Loucy (cell line): ENCODE measurements at regions not wholly inside any gene's neighbourhood (a gene's known extent, or its start where the extent isn't known, plus 50 kb on each side); places are given as distances from the start of the nearest gene placed in this dataset.

ENCODE experiments used
- H2AFZ ChIP-seq: fragments of 200-600 bp; sonication (generic); 2 replicates; pipeline ENCODE4 v1.6.0; 2016; ENCODE audit warnings: antibody characterized with exemption, mild to moderate bottlenecking, low read length, moderate library complexity
- H3F3A ChIP-seq: fragments of 200-600 bp; 2 replicates; pipeline ENCODE4 v1.6.0; 2016; ENCODE audit warnings: antibody characterized with exemption, low read depth, mild to moderate bottlenecking
- H3K27me3 ChIP-seq: fragments of 200-600 bp; sonication (generic); 2 replicates; pipeline ENCODE4 v1.6.1; 2014; ENCODE audit warnings: low read length, mild to moderate bottlenecking; ENCODE audit not compliant: insufficient read depth, poor library complexity, severe bottlenecking
- H3K36me3 ChIP-seq: fragments of 200-600 bp; sonication (generic); 2 replicates; pipeline ENCODE4 v1.6.1; 2016; ENCODE audit warnings: low read length; ENCODE audit not compliant: insufficient read depth
- H3K4me1 ChIP-seq: fragments of 200-600 bp; sonication (generic); 2 replicates; pipeline ENCODE4 v1.5.1; 2014; ENCODE audit warnings: low read length, mild to moderate bottlenecking; ENCODE audit not compliant: insufficient read depth, poor library complexity, severe bottlenecking
- H3K4me2 ChIP-seq: fragments of 200-600 bp; sonication (generic); 2 replicates; pipeline ENCODE4 v1.6.0; 2014; ENCODE audit warnings: antibody characterized with exemption, low read length, low read depth, mild to moderate bottlenecking; ENCODE audit not compliant: poor library complexity, severe bottlenecking
- H3K4me3 ChIP-seq: fragments of 200-600 bp; sonication (generic); 2 replicates; pipeline ENCODE4 v1.5.1; 2014; ENCODE audit warnings: low read length, mild to moderate bottlenecking, mixed read lengths; ENCODE audit not compliant: poor library complexity, severe bottlenecking
- H3K79me2 ChIP-seq: fragments of 200-600 bp; sonication (generic); 2 replicates; pipeline ENCODE4 v1.6.1; 2014; ENCODE audit warnings: low read length; ENCODE audit not compliant: insufficient read depth
- H3K9ac ChIP-seq: fragments of 200-600 bp; sonication (generic); 2 replicates; pipeline ENCODE4 v1.6.0; 2014; ENCODE audit warnings: mild to moderate bottlenecking, low read depth, low read length, moderate library complexity; ENCODE audit not compliant: poor library complexity, severe bottlenecking
- H3K9me2 ChIP-seq: fragments of 200-600 bp; sonication (generic); replicated peaks from 2 replicates; pipeline ENCODE4 v1.6.1; 2016; ENCODE audit warnings: low read depth, low read length, mixed read lengths
- H3K9me3 ChIP-seq: fragments of 200-600 bp; sonication (generic); 2 replicates; pipeline ENCODE4 v1.6.1; 2014; ENCODE audit warnings: mild to moderate bottlenecking, antibody characterized with exemption, low read length, low read depth; ENCODE audit not compliant: insufficient read depth
- H4K20me1 ChIP-seq: fragments of 200-600 bp; sonication (generic); 2 replicates; pipeline ENCODE4 v1.6.0; 2014; ENCODE audit warnings: antibody characterized with exemption, low read length, mild to moderate bottlenecking; ENCODE audit not compliant: insufficient read depth, poor library complexity, severe bottlenecking
- EZH2phosphoT487 ChIP-seq: fragments of 200-600 bp; IDR thresholded peaks from 2 replicates; pipeline ENCODE4 v1.6.1; 2018; ENCODE audit warnings: antibody characterized with exemption, mild to moderate bottlenecking, moderate library complexity, borderline replicate concordance
- TF ChIP-seq, protein P1 (sequence below): fragments of 200-600 bp; sonication (generic); conservative IDR thresholded peaks from 2 replicates; pipeline ENCODE4 v1.5.1; 2014; ENCODE audit warnings: mild to moderate bottlenecking, antibody characterized with exemption, low read length

DNA sequence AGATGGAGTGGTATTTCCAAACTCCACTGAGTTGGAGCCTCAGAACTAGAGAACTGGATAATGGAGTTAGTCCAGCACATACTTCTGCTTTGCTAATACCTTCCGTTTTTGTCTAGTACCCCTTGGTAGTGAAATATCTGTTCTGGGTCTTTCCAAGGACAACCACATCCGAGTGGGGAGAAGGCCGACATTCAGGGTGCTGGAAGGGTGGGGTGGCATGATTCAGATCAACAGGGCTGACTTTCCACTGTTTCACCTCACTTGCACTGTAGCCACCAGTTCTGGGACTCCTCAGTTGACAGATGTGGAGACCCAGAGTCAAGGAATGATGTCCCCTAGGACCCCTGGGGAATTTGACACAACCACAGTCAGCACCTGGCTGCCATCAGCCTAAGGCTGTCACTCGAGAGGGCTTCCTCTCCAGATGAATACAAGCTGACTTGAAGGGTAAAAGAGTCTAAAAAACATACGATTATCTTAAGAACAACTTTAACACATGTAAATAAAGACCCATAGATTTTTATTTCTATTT is 84.8 kb upstream of the HNF1B start:
- peaks cover 42% of the 10 kb centered on the region for H3K4me1 ChIP-seq

DNA sequence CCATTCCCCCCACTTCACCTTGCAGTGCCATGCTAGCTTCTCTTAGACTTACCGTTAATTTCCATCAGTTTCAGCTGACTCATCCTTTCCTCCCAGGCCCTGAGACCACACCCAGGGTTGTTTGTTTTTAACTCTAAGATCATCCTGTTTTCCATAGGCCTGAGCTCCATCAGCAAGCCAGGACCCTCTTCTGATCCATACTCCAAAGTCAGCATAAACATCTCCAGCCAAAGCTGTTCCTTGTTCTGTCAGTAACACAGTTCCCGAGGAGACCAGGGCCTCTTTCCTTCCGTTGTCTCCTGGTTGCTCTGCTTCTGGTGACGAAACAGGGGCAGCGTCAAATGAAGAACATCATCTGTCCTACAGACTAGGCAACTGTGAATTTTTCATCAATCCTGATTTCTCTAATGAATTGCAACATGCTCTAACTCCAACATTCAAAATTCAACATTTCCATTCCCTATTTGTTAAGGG is 83.8 kb upstream of the HNF1B start:
- Histone ChIP-seq H3K9me3 (no peaks in the 10 kb centered on the region), H4K20me1 (no peaks in the 10 kb centered on the region), H2AFZ (peak overlapping the region; percentile 22; the same call in 1 of the 2 replicates), H3K79me2 (no peaks in the 10 kb centered on the region), H3K27me3 (no peaks in the 10 kb centered on the region), H3K36me3 (no peaks in the 10 kb centered on the region), H3K4me1 (peaks cover 43% of the 10 kb centered on the region), H3K9me2 (no peaks in the 10 kb centered on the region), H3K4me3 (peak overlapping the region; percentile 20), H3F3A (no peaks in the 10 kb centered on the region), H3K9ac (peak overlapping the region; percentile 27), H3K4me2 (peak overlapping the region; percentile 47)
- TF ChIP-seq EZH2phosphoT487, result no peak
- TF ChIP-seq, protein P1, sequence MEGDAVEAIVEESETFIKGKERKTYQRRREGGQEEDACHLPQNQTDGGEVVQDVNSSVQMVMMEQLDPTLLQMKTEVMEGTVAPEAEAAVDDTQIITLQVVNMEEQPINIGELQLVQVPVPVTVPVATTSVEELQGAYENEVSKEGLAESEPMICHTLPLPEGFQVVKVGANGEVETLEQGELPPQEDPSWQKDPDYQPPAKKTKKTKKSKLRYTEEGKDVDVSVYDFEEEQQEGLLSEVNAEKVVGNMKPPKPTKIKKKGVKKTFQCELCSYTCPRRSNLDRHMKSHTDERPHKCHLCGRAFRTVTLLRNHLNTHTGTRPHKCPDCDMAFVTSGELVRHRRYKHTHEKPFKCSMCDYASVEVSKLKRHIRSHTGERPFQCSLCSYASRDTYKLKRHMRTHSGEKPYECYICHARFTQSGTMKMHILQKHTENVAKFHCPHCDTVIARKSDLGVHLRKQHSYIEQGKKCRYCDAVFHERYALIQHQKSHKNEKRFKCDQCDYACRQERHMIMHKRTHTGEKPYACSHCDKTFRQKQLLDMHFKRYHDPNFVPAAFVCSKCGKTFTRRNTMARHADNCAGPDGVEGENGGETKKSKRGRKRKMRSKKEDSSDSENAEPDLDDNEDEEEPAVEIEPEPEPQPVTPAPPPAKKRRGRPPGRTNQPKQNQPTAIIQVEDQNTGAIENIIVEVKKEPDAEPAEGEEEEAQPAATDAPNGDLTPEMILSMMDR, result no peak

More for the DNA sequence above, 84.8 kb upstream of the HNF1B start:
- Histone ChIP-seq H3K4me2 (peak overlapping the region; percentile 47), H3K9ac (peak overlapping the region; percentile 27), H3K9me2 (no peaks in the 10 kb centered on the region), H3K27me3 (no peaks in the 10 kb centered on the region), H3K4me3 (no peak overlapping the region), H3K79me2 (no peaks in the 10 kb centered on the region), H4K20me1 (no peaks in the 10 kb centered on the region), H3K36me3 (no peaks in the 10 kb centered on the region), H3F3A (no peaks in the 10 kb centered on the region), H3K9me3 (no peaks in the 10 kb centered on the region), H2AFZ (peak overlapping the region; percentile 58)
- TF ChIP-seq, protein P1, result no peak
- no peak for TF ChIP-seq EZH2phosphoT487

DNA sequence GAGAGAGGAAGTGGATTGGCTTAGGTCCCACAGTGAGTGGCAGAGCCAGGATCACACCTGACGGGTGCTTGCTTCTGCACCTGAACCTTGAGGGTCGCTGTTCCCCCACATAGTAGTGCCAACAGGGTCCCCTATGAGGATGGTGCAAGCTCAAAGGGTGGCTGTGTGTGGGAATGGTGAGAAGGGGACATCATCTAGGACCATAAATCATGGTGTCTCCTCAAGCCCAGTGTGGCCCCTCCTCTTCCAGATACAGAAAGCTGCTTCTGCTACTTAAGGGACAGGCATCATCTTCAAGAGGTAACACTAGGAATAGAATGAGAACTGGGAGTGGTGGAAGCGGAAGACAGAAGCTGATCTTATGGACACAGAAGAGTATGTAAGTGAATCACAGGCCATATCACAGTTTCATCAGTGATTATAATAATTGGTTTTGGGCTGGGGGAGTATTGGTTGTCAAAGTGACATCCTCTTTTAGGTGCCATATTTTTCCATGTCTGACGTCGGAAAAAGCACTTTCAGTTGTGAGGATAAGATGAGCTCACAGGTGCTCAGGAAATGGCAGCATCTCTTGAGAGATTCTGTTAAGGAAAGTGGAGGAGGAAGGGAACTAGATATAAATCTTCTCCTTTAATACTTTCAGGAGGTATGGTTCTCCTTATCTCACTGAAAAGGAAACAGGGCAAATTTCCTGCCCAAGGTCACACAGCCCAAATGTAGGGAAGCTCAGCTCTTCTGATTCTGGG is 83.2 kb upstream of the HNF1B start:
- H4K20me1 ChIP-seq, result no peaks in the 10 kb centered on the region
- H3K36me3 ChIP-seq, result no peaks in the 10 kb centered on the region
- H3K4me3 ChIP-seq, result peak overlapping the region; percentile 20
- H3K27me3 ChIP-seq, result no peaks in the 10 kb centered on the region
- no peaks in the 10 kb centered on the region for H3K9me3 ChIP-seq
- peak overlapping the region; percentile 47 for H3K4me2 ChIP-seq
- no peaks in the 10 kb centered on the region for H3F3A ChIP-seq
- H2AFZ ChIP-seq, result peak overlapping the region; percentile 22; the same call in 1 of the 2 replicates
- H3K9ac ChIP-seq, result peak overlapping the region; percentile 27
- H3K79me2 ChIP-seq, result no peaks in the 10 kb centered on the region
- TF ChIP-seq, protein P1, result no peak
- TF ChIP-seq EZH2phosphoT487, result no peak
- peaks cover 39% of the 10 kb centered on the region for H3K4me1 ChIP-seq
- no peaks in the 10 kb centered on the region for H3K9me2 ChIP-seq
